Ishikawa (cell line): ENCODE measurements at regions not wholly inside any gene's neighbourhood (a gene's known extent, or its start where the extent isn't known, plus 50 kb on each side); places are given as distances from the start of the nearest gene placed in this dataset.

Source experiments
- CEBPB ChIP-seq: IDR thresholded peaks from 2 replicates; pipeline ENCODE4 v1.6.1; 2012
- EP300 ChIP-seq: IDR thresholded peaks from 2 replicates; pipeline ENCODE4 v1.6.1; 2012; ENCODE audit warnings: borderline replicate concordance
- MAX ChIP-seq: IDR thresholded peaks from 2 replicates; pipeline ENCODE4 v1.6.1; 2012
- NFIC ChIP-seq: IDR thresholded peaks from 2 replicates; pipeline ENCODE4 v1.6.1; 2012
- RAD21 ChIP-seq: IDR thresholded peaks from 2 replicates; pipeline ENCODE4 v1.6.1; 2012; ENCODE audit warnings: low read depth
- REST ChIP-seq: IDR thresholded peaks from 2 replicates; pipeline ENCODE4 v1.6.1; 2012; ENCODE audit warnings: low read depth, mild to moderate bottlenecking
- TAF1 ChIP-seq: IDR thresholded peaks from 2 replicates; pipeline ENCODE4 v1.6.1; 2012; ENCODE audit warnings: low read depth, mild to moderate bottlenecking
- TCF12 ChIP-seq: IDR thresholded peaks from 2 replicates; pipeline ENCODE4 v1.6.1; 2012; ENCODE audit warnings: low read depth
- USF1 ChIP-seq: IDR thresholded peaks from 2 replicates; pipeline ENCODE4 v1.6.1; 2012
- YY1 ChIP-seq: IDR thresholded peaks from 2 replicates; pipeline ENCODE4 v1.6.1; 2012; ENCODE audit warnings: low read depth

GRCh38 chr2:57828221-57828620 lies 218.4 kb upstream of the VRK2 start:
- TF ChIP-seq REST (no peak), TCF12 (no peak), CEBPB (no peak), USF1 (no peak), MAX (no peak), YY1 (no peak), TAF1 (no peak), EP300 (no peak), NFIC (no peak), RAD21 (no peak)
